ENCODE measurements at regions not wholly inside any gene's neighbourhood (a gene's known extent, or its start where the extent isn't known, plus 50 kb on each side); places are given as distances from the start of the nearest gene placed in this dataset.

GRCh38 chr14:58954052-58954451 is 234.4 kb upstream of the DAAM1 start:
- no peak for DNase-seq (ENCODE audit: extremely low read depth, insufficient read length)
- H3K4me3 ChIP-seq (replicated peaks; ENCODE audit: low read depth, low read length), result no peak overlapping the region
- no peak for TF ChIP-seq CTCF (IDR thresholded peaks at IDR 0.05; ENCODE audit: insufficient read depth, low read length, poor library complexity, severe bottlenecking)
- no peaks in the 10 kb centered on the region for H3K36me3 ChIP-seq (ENCODE audit: control insufficient read depth, insufficient read depth, low read length)
- H3K27me3 ChIP-seq (replicated peaks; ENCODE audit: control insufficient read depth, insufficient read depth, low read length), result no peaks in the 10 kb centered on the region

GRCh38 chr14:58954901-58955861 is 233.3 kb upstream of the DAAM1 start:
- no peaks in the 10 kb centered on the region for H3K36me3 ChIP-seq (ENCODE audit: control insufficient read depth, insufficient read depth, low read length)
- no peak overlapping the region for H3K4me3 ChIP-seq (replicated peaks; ENCODE audit: low read depth, low read length)
- TF ChIP-seq CTCF (IDR thresholded peaks at IDR 0.05; ENCODE audit: insufficient read depth, low read length, poor library complexity, severe bottlenecking), result no peak
- no peaks in the 10 kb centered on the region for H3K27me3 ChIP-seq (replicated peaks; ENCODE audit: control insufficient read depth, insufficient read depth, low read length)
- peak; percentile 26 for DNase-seq (ENCODE audit: extremely low read depth, insufficient read length)

- no peak for TF ChIP-seq CTCF (IDR thresholded peaks at IDR 0.05; ENCODE audit: insufficient read depth, low read length, poor library complexity, severe bottlenecking)
- no peak overlapping the region for H3K4me3 ChIP-seq (replicated peaks; ENCODE audit: low read depth, low read length)
- H3K27me3 ChIP-seq (replicated peaks; ENCODE audit: control insufficient read depth, insufficient read depth, low read length), result no peaks in the 10 kb centered on the region
- DNase-seq (ENCODE audit: extremely low read depth, insufficient read length), result no peak
- no peaks in the 10 kb centered on the region for H3K36me3 ChIP-seq (ENCODE audit: control insufficient read depth, insufficient read depth, low read length)
These were observed 227.3 kb upstream of the DAAM1 start for GRCh38 chr14:58961045-58961731.

- DNase-seq (ENCODE audit: extremely low read depth, insufficient read length), result no peak
- TF ChIP-seq CTCF (IDR thresholded peaks at IDR 0.05; ENCODE audit: insufficient read depth, low read length, poor library complexity, severe bottlenecking), result no peak
- Histone ChIP-seq H3K36me3 (ENCODE audit: control insufficient read depth, insufficient read depth, low read length) (no peaks in the 10 kb centered on the region), H3K27me3 (replicated peaks; ENCODE audit: control insufficient read depth, insufficient read depth, low read length) (no peaks in the 10 kb centered on the region), H3K4me3 (replicated peaks; ENCODE audit: low read depth, low read length) (no peak overlapping the region)
These were observed 224.4 kb upstream of the DAAM1 start for GRCh38 chr14:58963873-58964597.

GRCh38 chr14:58964598-58964928 is 223.9 kb upstream of the DAAM1 start:
- no peak for TF ChIP-seq CTCF (IDR thresholded peaks at IDR 0.05; ENCODE audit: insufficient read depth, low read length, poor library complexity, severe bottlenecking)
- H3K4me3 ChIP-seq (replicated peaks; ENCODE audit: low read depth, low read length), result no peak overlapping the region
- no peaks in the 10 kb centered on the region for H3K27me3 ChIP-seq (replicated peaks; ENCODE audit: control insufficient read depth, insufficient read depth, low read length)
- no peak for DNase-seq (ENCODE audit: extremely low read depth, insufficient read length)
- no peaks in the 10 kb centered on the region for H3K36me3 ChIP-seq (ENCODE audit: control insufficient read depth, insufficient read depth, low read length)
